ENCODE measurements at regions not wholly inside any gene's neighbourhood (a gene's known extent, or its start where the extent isn't known, plus 50 kb on each side); places are given as distances from the start of the nearest gene placed in this dataset.
"Not testable (repeated sequence)": the region's sequence is repeated elsewhere in the genome, so short reads cannot be mapped to it uniquely, and the experiment has no call there.

DNA sequence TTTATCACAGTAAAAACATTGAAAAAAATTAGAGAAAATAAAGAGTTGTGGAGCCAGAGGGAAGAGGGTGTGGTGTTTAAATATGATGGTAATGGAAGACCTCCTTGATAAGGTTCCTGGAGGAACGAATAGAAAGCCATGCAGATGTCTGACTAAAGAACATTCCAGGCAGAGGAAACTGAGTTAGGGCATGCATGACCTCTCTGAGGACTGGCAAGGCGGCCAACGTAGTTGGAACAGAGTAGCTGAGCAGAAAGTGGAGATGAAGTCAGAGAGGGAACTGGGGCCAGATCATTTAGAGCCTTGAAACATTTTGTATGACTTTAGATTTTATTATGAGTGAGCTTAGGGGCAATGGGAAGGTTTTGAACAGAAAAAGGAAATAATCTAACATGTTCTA, 377.5 kb downstream of the HLX start:
- no peak for TF ChIP-seq ZFX (IDR thresholded peaks at IDR 0.05)
- TF ChIP-seq, protein P1, sequence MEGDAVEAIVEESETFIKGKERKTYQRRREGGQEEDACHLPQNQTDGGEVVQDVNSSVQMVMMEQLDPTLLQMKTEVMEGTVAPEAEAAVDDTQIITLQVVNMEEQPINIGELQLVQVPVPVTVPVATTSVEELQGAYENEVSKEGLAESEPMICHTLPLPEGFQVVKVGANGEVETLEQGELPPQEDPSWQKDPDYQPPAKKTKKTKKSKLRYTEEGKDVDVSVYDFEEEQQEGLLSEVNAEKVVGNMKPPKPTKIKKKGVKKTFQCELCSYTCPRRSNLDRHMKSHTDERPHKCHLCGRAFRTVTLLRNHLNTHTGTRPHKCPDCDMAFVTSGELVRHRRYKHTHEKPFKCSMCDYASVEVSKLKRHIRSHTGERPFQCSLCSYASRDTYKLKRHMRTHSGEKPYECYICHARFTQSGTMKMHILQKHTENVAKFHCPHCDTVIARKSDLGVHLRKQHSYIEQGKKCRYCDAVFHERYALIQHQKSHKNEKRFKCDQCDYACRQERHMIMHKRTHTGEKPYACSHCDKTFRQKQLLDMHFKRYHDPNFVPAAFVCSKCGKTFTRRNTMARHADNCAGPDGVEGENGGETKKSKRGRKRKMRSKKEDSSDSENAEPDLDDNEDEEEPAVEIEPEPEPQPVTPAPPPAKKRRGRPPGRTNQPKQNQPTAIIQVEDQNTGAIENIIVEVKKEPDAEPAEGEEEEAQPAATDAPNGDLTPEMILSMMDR (conservative IDR thresholded peaks at IDR 0.05) = no peak
- H3K27ac ChIP-seq = no peak overlapping the region

DNA sequence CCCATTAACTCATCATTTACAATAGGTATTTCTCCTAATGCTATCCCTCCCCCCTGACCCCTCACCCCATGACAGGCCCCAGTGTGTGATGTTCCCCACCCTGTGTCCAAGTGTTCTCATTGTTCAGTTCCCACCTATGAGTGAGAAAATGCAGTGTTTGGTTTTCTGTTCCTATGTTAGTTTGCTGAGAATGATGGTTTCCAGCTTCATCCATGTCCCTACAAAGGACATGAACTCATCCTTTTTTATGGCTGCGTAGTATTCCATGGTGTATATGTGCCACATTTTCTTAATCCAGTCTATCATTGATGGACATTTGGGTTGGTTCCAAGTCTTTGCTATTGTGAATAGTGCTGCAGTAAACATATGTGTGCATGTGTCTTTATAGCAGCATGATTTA, 378.3 kb downstream of the HLX start:
- H3K27ac ChIP-seq = not testable (repeated sequence)

DNA sequence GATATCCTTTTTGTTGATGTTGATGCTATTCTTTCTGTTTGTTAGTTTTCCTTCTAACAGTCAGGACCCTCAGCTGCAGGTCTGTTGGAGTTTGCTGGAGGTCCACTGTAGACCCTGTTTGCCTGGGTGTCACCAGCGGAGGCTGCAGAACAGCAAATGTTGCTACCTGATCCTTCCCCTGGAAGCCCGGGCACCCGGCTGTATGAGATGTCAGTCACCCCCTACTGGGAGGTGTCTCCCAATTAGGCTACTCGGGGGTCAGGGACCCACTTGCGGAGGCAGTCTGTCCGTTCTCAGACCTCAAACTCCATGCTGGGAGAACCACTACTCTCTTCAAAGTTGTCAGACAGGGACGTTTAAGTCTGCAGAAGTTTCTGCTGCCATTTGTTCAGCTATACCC, 383.4 kb downstream of the HLX start:
- H3K27ac ChIP-seq = not testable (repeated sequence)

DNA sequence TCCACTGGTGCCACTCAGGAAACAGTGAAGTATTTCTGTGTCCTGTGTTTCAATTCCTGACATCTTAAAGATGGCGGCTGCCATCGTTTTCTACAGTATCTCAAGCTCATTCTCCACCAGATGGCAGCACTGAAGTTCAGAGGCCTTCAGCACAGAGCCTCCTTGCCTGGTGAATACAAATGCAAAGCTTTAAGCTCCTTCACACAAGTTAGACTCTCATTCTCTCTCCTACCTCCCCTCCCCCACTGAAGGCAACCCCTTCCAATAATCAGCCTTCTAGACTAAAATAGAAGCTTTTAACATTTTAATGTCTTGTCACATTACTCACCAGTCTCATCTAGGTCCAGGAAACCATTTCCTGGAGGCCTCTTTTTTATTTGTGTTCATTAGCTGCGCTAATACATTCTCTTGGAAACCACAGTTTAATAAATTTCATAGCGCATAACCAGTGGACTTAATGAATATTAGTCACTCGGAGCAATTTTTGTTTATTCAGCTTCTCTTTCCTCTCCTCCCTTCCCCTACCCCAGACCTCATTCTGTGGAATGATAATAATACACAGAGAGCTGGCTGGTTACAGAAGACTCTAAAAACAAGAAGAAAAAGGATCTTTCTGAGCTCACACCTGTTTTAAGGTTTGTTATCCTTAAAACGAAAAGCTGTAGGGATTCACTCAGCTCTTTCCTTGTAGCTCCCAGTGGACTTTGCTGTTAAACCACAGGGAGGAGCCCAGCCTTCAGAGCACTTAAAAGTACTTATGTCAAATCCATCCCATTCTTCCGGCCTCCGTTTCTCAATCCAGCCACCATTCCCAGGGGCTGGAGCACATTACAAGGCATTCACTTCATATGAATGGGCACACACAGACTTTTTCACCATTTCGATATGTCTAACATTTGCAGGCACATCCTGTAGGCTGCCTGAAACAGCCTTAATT, 384.9 kb downstream of the HLX start:
- TF ChIP-seq ZFX (IDR thresholded peaks at IDR 0.05) = no peak
- TF ChIP-seq, protein P1 (conservative IDR thresholded peaks at IDR 0.05) = peak; percentile 53
- no peak overlapping the region for H3K27ac ChIP-seq

DNA sequence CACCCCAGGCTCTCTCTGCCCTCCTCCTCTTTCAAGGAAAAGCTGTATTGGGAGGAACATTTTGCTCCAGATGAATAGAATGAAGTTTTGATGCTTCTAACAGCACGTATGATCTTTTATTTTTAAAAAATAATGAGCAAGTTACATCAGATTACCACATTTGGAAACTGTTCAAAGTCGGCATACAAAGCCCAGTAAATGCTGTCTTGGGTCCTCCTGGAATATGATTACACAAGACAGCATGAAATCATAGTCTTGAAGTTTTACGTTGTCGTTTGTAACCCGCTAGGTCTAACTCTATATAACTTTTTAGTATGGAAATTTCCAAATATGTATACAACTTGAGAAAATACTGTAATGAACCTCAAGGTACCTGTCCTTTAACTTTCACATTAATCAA, 385.6 kb downstream of the HLX start:
- no peak for TF ChIP-seq ZFX (IDR thresholded peaks at IDR 0.05)
- TF ChIP-seq, protein P1 (conservative IDR thresholded peaks at IDR 0.05) = no peak
- H3K27ac ChIP-seq = no peak overlapping the region

DNA sequence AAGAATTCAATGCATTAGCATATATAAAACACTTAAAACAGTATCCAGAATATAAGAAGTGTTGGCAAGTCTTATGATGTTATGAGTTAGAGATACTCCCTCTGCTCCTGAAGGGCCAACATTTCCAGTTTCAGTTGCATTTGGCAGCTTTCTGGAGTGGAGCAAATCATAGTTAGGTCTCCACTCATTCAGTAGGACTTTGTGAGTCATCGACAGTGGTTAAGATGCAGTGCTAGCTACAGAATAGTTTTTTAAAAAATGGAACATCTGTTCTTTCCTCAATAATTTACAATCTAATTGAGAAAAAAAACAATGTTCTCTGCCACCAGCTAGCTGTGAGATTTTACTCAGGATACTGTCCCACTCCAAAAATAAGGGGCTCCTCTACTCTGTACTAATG, 389.1 kb downstream of the HLX start:
- no peak overlapping the region for H3K27ac ChIP-seq
- no peak for TF ChIP-seq ZFX (IDR thresholded peaks at IDR 0.05)
- TF ChIP-seq, protein P1 (conservative IDR thresholded peaks at IDR 0.05) = no peak

DNA sequence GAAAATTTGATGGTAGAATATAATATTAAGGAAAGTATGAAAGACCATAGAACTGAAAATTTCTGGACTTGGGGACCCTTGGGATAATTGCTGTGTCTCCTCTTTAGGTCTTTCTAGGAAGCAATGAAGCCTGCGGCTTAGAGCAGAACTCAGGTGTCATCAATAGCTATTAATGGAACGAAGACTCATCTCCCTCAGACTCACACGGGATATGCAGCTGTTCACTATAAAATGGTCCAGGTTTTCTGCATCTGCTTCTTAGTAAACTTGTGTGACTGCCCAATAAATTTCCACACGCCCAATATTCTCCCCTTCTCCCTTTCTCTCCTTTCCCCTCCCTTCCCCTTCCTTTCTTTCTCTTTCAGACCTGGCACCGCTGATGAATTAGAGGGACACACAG, 392.5 kb downstream of the HLX start:
- no peak overlapping the region for H3K27ac ChIP-seq
- TF ChIP-seq, protein P1 (conservative IDR thresholded peaks at IDR 0.05) = no peak
- no peak for TF ChIP-seq ZFX (IDR thresholded peaks at IDR 0.05)

DNA sequence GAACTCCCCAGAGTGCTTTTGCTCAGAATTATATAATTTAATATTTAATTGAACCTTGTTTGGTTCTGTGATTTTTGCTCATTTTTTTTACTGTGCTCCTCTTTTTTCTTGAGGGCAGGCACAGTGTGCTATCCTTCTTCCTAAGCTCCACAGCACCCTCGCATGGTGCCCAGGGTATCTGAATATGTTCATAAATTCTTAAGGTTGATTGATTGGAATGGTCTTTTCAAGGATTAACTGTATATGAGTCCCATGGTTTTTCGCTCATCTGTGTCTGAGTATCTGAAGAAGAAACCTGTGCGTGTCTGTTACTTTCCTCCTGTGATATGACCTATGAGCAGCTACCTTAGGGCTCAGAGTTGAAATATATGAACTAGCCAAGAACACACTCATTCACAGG, 393.7 kb downstream of the HLX start:
- TF ChIP-seq, protein P1 (conservative IDR thresholded peaks at IDR 0.05) = peak; percentile 50
- no peak for TF ChIP-seq ZFX (IDR thresholded peaks at IDR 0.05)
- H3K27ac ChIP-seq = no peak overlapping the region
